Osteocyte (in vitro differentiated cells): ENCODE measurements at regions not wholly inside any gene's neighbourhood (a gene's known extent, or its start where the extent isn't known, plus 50 kb on each side); places are given as distances from the start of the nearest gene placed in this dataset.
"Not testable (repeated sequence)": the region's sequence is repeated elsewhere in the genome, so short reads cannot be mapped to it uniquely, and the experiment has no call there.

Experiments
- DNase-seq: peaks from one replicate; pipeline ENCODE4 v3.0.0; 2021; ENCODE audit warnings: mixed read lengths; ENCODE audit not compliant: unreplicated experiment; ENCODE audit errors: extremely low spot score
- H3K27ac Mint-ChIP-seq: one replicate; pipeline ENCODE4 v1.8.0; 2021; ENCODE audit warnings: mild to moderate bottlenecking, mixed read lengths; ENCODE audit not compliant: unreplicated experiment
- H3K27me3 Mint-ChIP-seq: one replicate; pipeline ENCODE4 v1.8.0; 2021; ENCODE audit warnings: mixed read lengths; ENCODE audit not compliant: unreplicated experiment
- H3K36me3 Mint-ChIP-seq: one replicate; pipeline ENCODE4 v1.8.0; 2021; ENCODE audit warnings: mixed read lengths; ENCODE audit not compliant: unreplicated experiment
- H3K4me1 Mint-ChIP-seq: one replicate; pipeline ENCODE4 v1.8.0; 2021; ENCODE audit warnings: mixed read lengths; ENCODE audit not compliant: unreplicated experiment
- H3K4me3 Mint-ChIP-seq: one replicate; pipeline ENCODE4 v1.8.0; 2021; ENCODE audit warnings: mild to moderate bottlenecking, moderate library complexity, mixed read lengths; ENCODE audit not compliant: unreplicated experiment
- H3K9me3 Mint-ChIP-seq: one replicate; pipeline ENCODE4 v1.8.0; 2021; ENCODE audit warnings: mixed read lengths; ENCODE audit not compliant: unreplicated experiment
- CTCF ChIP-seq: fragments of 200-600 bp; sonication (generic); IDR thresholded peaks from 2 replicates; pipeline ENCODE4 v1.5.0; 2021; ENCODE audit warnings: antibody characterized with exemption, mild to moderate bottlenecking, moderate library complexity

- Mint-ChIP-seq H3K27me3 (peaks cover 23% of the 10 kb centered on the region), H3K4me1 (no peaks in the 10 kb centered on the region), H3K4me3 (no peak overlapping the region), H3K36me3 (no peaks in the 10 kb centered on the region), H3K27ac (no peak overlapping the region), H3K9me3 (no peaks in the 10 kb centered on the region)
- no peak for DNase-seq
- no peak for TF ChIP-seq CTCF
Measured at GRCh38 chr20:47886454-47887041, 101.3 kb upstream of the SULF2 start.

- H3K36me3 Mint-ChIP-seq, result no peaks in the 10 kb centered on the region
- no peak overlapping the region for H3K4me3 Mint-ChIP-seq
- DNase-seq, result no peak
- H3K27ac Mint-ChIP-seq, result no peak overlapping the region
- no peaks in the 10 kb centered on the region for H3K4me1 Mint-ChIP-seq
- no peak for TF ChIP-seq CTCF
- no peaks in the 10 kb centered on the region for H3K9me3 Mint-ChIP-seq
- H3K27me3 Mint-ChIP-seq, result peaks cover 23% of the 10 kb centered on the region
Measured at GRCh38 chr20:47885909-47886453, 100.7 kb upstream of the SULF2 start.

DNA sequence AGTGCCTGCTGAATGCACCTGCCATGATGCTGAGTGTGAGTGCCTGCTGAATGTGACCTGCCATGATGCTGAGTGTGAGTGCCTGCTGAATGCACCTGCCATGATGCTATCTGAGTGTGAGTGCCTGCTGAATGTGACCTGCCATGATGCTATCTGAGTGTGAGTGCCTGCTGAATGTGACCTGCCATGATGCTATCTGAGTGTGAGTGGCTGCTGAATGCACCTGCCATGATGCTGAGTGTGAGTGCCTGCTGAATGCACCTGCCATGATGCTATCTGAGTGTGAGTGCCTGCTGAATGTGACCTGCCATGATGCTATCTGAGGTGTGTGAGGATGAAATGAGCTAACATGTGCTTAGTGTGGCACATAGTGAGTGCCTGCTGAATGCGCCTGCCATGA is 98.7 kb upstream of the SULF2 start:
- not testable (repeated sequence) for H3K36me3 Mint-ChIP-seq, H3K4me1 Mint-ChIP-seq
- H3K27me3 Mint-ChIP-seq, result peaks cover 19% of the 10 kb centered on the region

GRCh38 chr20:47883186-47883585 is 97.9 kb upstream of the SULF2 start:
- Mint-ChIP-seq H3K4me3 (no peak overlapping the region), H3K4me1 (no peaks in the 10 kb centered on the region), H3K9me3 (no peaks in the 10 kb centered on the region), H3K27ac (no peak overlapping the region), H3K27me3 (peaks cover 20% of the 10 kb centered on the region), H3K36me3 (no peaks in the 10 kb centered on the region)
- no peak for DNase-seq
- TF ChIP-seq CTCF, result no peak

More for the DNA sequence above, 98.7 kb upstream of the SULF2 start:
- not testable (repeated sequence) for H3K27ac Mint-ChIP-seq, DNase-seq, H3K4me3 Mint-ChIP-seq, H3K9me3 Mint-ChIP-seq

DNA sequence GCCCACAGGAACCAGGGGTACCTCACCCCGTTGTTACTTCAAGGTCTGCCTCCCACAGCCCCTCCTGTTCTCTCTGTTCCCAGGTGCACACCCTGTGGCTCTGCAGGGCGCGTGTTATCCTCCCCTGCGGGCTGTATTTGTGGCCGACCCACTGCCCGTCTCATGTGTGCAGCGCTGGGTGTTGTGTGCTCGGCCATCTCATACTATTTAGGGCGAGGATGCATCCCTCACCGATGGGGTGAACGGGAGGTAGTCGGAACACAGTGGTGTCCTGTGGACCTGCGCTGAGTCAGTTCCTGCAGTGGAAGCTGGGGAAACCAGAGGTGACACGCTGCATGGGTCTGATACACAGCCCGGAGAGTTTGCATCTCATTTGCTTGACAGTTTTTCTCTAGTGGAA is 94.5 kb upstream of the SULF2 start:
- Mint-ChIP-seq H3K4me3 (no peak overlapping the region), H3K36me3 (no peaks in the 10 kb centered on the region), H3K9me3 (no peaks in the 10 kb centered on the region), H3K27me3 (peaks cover 35% of the 10 kb centered on the region), H3K4me1 (no peaks in the 10 kb centered on the region), H3K27ac (no peak overlapping the region)
- no peak for TF ChIP-seq CTCF
- no peak for DNase-seq
